PFSK-1 (cell line): ENCODE measurements at regions not wholly inside any gene's neighbourhood (a gene's known extent, or its start where the extent isn't known, plus 50 kb on each side); places are given as distances from the start of the nearest gene placed in this dataset.

Experiments used
- REST ChIP-seq, 2 experiments: IDR thresholded peaks; 2 replicates each; pipeline versions ENCODE4 v1.6.1 to v1.8.0; 2011 to 2012; ENCODE audit warnings: low read depth in 2 of 2, low read length in 2 of 2, control low read depth in 1 of 2, inconsistent platforms in 1 of 2, mild to moderate bottlenecking in 1 of 2, moderate library complexity in 1 of 2; ENCODE audit not compliant: insufficient read depth in 1 of 2
- SIN3A ChIP-seq: IDR thresholded peaks from 2 replicates; pipeline ENCODE4 v1.6.1; 2012; ENCODE audit warnings: mild to moderate bottlenecking, low read length, moderate library complexity, borderline replicate concordance; ENCODE audit not compliant: insufficient read depth

GRCh38 chr9:107895501-107896001 is 406.0 kb upstream of the KLF4 start:
- TF ChIP-seq REST (IDR thresholded peaks at IDR 0.05; ENCODE audit: insufficient read depth in 1 of 2, low read depth in 2 of 2, low read length in 2 of 2) (no peak), SIN3A (no peak)
